ENCODE measurements at regions not wholly inside any gene's neighbourhood (a gene's known extent, or its start where the extent isn't known, plus 50 kb on each side); places are given as distances from the start of the nearest gene placed in this dataset.

- Histone ChIP-seq H3K4me3 (ENCODE audit: low read depth in 1 of 3, low read length in 3 of 3) (no peak overlapping the region), H3K27ac (ENCODE audit: low read depth in 1 of 2, low read length in 2 of 2) (no peak overlapping the region), H3K9ac (ENCODE audit: low read depth in 1 of 2, low read length in 2 of 2) (no peak overlapping the region), H3K27me3 (ENCODE audit: control insufficient read depth in 4 of 4, insufficient read depth in 4 of 4, low read length in 3 of 4) (no peaks in the 10 kb centered on the region), H3K36me3 (ENCODE audit: control insufficient read depth in 4 of 4, insufficient read depth in 3 of 4, low read depth in 1 of 4, low read length in 3 of 4) (no peaks in the 10 kb centered on the region), H3K9me3 (ENCODE audit: control insufficient read depth in 4 of 4, low read length in 3 of 4) (no peaks in the 10 kb centered on the region), H3K4me1 (ENCODE audit: control insufficient read depth in 4 of 4, insufficient read depth in 4 of 4, low read length in 3 of 4) (no peaks in the 10 kb centered on the region)
- no peak for TF ChIP-seq HNF4G (IDR thresholded peaks at IDR 0.05)
- no peak for TF ChIP-seq REST (IDR thresholded peaks at IDR 0.05)
- no peak for DNase-seq (ENCODE audit: low spot score)
- WGBS = 56% methylated on average over 5 of the region's 5 CpGs
These were observed 1125.6 kb upstream of the AUTS2 start for GRCh38 chr7:68472688-68473087.

- H3K4me3 ChIP-seq (ENCODE audit: low read depth in 1 of 3, low read length in 3 of 3) = no peak overlapping the region
- H3K4me1 ChIP-seq (ENCODE audit: control insufficient read depth in 4 of 4, insufficient read depth in 4 of 4, low read length in 3 of 4) = no peaks in the 10 kb centered on the region
- no peak overlapping the region for H3K9ac ChIP-seq (ENCODE audit: low read depth in 1 of 2, low read length in 2 of 2)
- TF ChIP-seq JUND (IDR thresholded peaks at IDR 0.05) = no peak
- no peak for TF ChIP-seq TAF1 (conservative IDR thresholded peaks at IDR 0.05)
- no peak for TF ChIP-seq RXRA (IDR thresholded peaks at IDR 0.05)
- TF ChIP-seq REST (IDR thresholded peaks at IDR 0.05) = no peak
- TF ChIP-seq ATF3 (IDR thresholded peaks at IDR 0.05) = no peak
- TF ChIP-seq GABPA (IDR thresholded peaks at IDR 0.05 in 1 of 2, conservative IDR thresholded peaks at IDR 0.05 in 1 of 2) = no peak
- no peak for TF ChIP-seq CTCF (IDR thresholded peaks at IDR 0.05; ENCODE audit: low read depth, low read length, missing input control)
- TF ChIP-seq SP1 (IDR thresholded peaks at IDR 0.05) = no peak
- TF ChIP-seq RAD21 (IDR thresholded peaks at IDR 0.05) = no peak
- no peak for TF ChIP-seq HNF4G (IDR thresholded peaks at IDR 0.05)
- no peak for TF ChIP-seq FOXA1 (IDR thresholded peaks at IDR 0.05)
- TF ChIP-seq EGR1 (IDR thresholded peaks at IDR 0.05; ENCODE audit: low read depth in 2 of 2) = no peak
- TF ChIP-seq ZBTB33 (IDR thresholded peaks at IDR 0.05) = no peak
- no peak for TF ChIP-seq YY1 (IDR thresholded peaks at IDR 0.05)
- no peak for DNase-seq (ENCODE audit: low spot score)
- no peaks in the 10 kb centered on the region for H3K27me3 ChIP-seq (ENCODE audit: control insufficient read depth in 4 of 4, insufficient read depth in 4 of 4, low read length in 3 of 4)
- H3K36me3 ChIP-seq (ENCODE audit: control insufficient read depth in 4 of 4, insufficient read depth in 3 of 4, low read depth in 1 of 4, low read length in 3 of 4) = no peaks in the 10 kb centered on the region
- no peak overlapping the region for H3K27ac ChIP-seq (ENCODE audit: low read depth in 1 of 2, low read length in 2 of 2)
- 62% methylated on average over 5 of the region's 5 CpGs for WGBS
- H3K9me3 ChIP-seq (ENCODE audit: control insufficient read depth in 4 of 4, low read length in 3 of 4) = no peaks in the 10 kb centered on the region
These were observed 1123.5 kb upstream of the AUTS2 start for GRCh38 chr7:68474661-68475216.
